ENCODE measurements at regions not wholly inside any gene's neighbourhood (a gene's known extent, or its start where the extent isn't known, plus 50 kb on each side); places are given as distances from the start of the nearest gene placed in this dataset.

- H3K36me3 Mint-ChIP-seq (ENCODE audit: insufficient read depth, unreplicated experiment): peaks cover 29% of the 10 kb centered on the region
- intact Hi-C loops (cut with micrococcal nuclease; ENCODE audit: unreplicated experiment): loop anchor here (10.0 kb wide), 1 partner anchor 185 kb away; no protein-coding TSS in a partner anchor
- H3K9me3 Mint-ChIP-seq (ENCODE audit: unreplicated experiment): no peaks in the 10 kb centered on the region
- BruUV-seq (replicated peaks): no TSS peak
- no peaks in the 10 kb centered on the region for H3K4me1 Mint-ChIP-seq (ENCODE audit: low read depth, unreplicated experiment)
- CTCF ChIA-PET: no interaction called here
- POLR2A ChIA-PET: no interaction called here
- H3K4me1 ChIP-seq: no peaks in the 10 kb centered on the region
- H3K9me3 ChIP-seq: no peaks in the 10 kb centered on the region
- no peak overlapping the region for H3K4me3 ChIP-seq (ENCODE audit: low read depth, low read length)
- TF ChIP-seq, protein P1, sequence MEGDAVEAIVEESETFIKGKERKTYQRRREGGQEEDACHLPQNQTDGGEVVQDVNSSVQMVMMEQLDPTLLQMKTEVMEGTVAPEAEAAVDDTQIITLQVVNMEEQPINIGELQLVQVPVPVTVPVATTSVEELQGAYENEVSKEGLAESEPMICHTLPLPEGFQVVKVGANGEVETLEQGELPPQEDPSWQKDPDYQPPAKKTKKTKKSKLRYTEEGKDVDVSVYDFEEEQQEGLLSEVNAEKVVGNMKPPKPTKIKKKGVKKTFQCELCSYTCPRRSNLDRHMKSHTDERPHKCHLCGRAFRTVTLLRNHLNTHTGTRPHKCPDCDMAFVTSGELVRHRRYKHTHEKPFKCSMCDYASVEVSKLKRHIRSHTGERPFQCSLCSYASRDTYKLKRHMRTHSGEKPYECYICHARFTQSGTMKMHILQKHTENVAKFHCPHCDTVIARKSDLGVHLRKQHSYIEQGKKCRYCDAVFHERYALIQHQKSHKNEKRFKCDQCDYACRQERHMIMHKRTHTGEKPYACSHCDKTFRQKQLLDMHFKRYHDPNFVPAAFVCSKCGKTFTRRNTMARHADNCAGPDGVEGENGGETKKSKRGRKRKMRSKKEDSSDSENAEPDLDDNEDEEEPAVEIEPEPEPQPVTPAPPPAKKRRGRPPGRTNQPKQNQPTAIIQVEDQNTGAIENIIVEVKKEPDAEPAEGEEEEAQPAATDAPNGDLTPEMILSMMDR (IDR thresholded peaks at IDR 0.05; ENCODE audit: insufficient read depth in 1 of 2, low read depth in 1 of 2, low read length in 1 of 2, severe bottlenecking in 1 of 2, unreplicated experiment in 1 of 2): no peak
- DNase-seq: peak; percentile 84 to 92
- no peaks in the 10 kb centered on the region for H3K27me3 Mint-ChIP-seq (ENCODE audit: insufficient read depth, unreplicated experiment)
- no peak overlapping the region for H3K4me3 Mint-ChIP-seq (ENCODE audit: unreplicated experiment)
- no peaks in the 10 kb centered on the region for H3K27me3 ChIP-seq (replicated peaks; ENCODE audit: control insufficient read depth, insufficient read depth, low read length)
- H3K36me3 ChIP-seq (ENCODE audit: control insufficient read depth, insufficient read depth, low read length): 0 out of 2 replicates have a peak, but pooled peaks cover 1% of the 10 kb centered on the region
- no peak overlapping the region for H3K27ac Mint-ChIP-seq (ENCODE audit: unreplicated experiment)
Observed at GRCh38 chr11:70650075-70650909, 252.0 kb downstream of the CTTN start.

- TF ChIP-seq, protein P1 (IDR thresholded peaks at IDR 0.05; ENCODE audit: insufficient read depth in 1 of 2, low read depth in 1 of 2, low read length in 1 of 2, severe bottlenecking in 1 of 2, unreplicated experiment in 1 of 2): no peak
- no TSS peak for BruUV-seq (replicated peaks)
- ChIA-PET POLR2A (no interaction called here), CTCF (no interaction called here)
- Mint-ChIP-seq H3K36me3 (ENCODE audit: insufficient read depth, unreplicated experiment) (peaks cover 36% of the 10 kb centered on the region), H3K4me3 (ENCODE audit: unreplicated experiment) (no peak overlapping the region), H3K9me3 (ENCODE audit: unreplicated experiment) (no peaks in the 10 kb centered on the region), H3K27ac (ENCODE audit: unreplicated experiment) (no peak overlapping the region), H3K4me1 (ENCODE audit: low read depth, unreplicated experiment) (peaks cover 2% of the 10 kb centered on the region), H3K27me3 (ENCODE audit: insufficient read depth, unreplicated experiment) (no peaks in the 10 kb centered on the region)
- Histone ChIP-seq H3K4me1 (peaks cover 4% of the 10 kb centered on the region), H3K4me3 (ENCODE audit: low read depth, low read length) (no peak overlapping the region), H3K27me3 (replicated peaks; ENCODE audit: control insufficient read depth, insufficient read depth, low read length) (no peaks in the 10 kb centered on the region), H3K9me3 (no peaks in the 10 kb centered on the region), H3K36me3 (ENCODE audit: control insufficient read depth, insufficient read depth, low read length) (0 out of 2 replicates have a peak, but pooled peaks cover 1% of the 10 kb centered on the region)
- no peak for DNase-seq
- intact Hi-C loops (cut with micrococcal nuclease; ENCODE audit: unreplicated experiment): loop anchor here (10.0 kb wide), 1 partner anchor 186 kb away; no protein-coding TSS in a partner anchor
Observed at GRCh38 chr11:70651031-70651430, 252.7 kb downstream of the CTTN start.

GRCh38 chr11:70654016-70654415 lies 255.7 kb downstream of the CTTN start:
- Mint-ChIP-seq H3K27me3 (ENCODE audit: insufficient read depth, unreplicated experiment) (no peaks in the 10 kb centered on the region), H3K4me1 (ENCODE audit: low read depth, unreplicated experiment) (peaks cover 21% of the 10 kb centered on the region), H3K27ac (ENCODE audit: unreplicated experiment) (no peak overlapping the region), H3K4me3 (ENCODE audit: unreplicated experiment) (no peak overlapping the region), H3K9me3 (ENCODE audit: unreplicated experiment) (no peaks in the 10 kb centered on the region), H3K36me3 (ENCODE audit: insufficient read depth, unreplicated experiment) (peaks cover 40% of the 10 kb centered on the region)
- BruUV-seq (replicated peaks): no TSS peak
- DNase-seq: no peak
- Histone ChIP-seq H3K4me1 (peaks cover 18% of the 10 kb centered on the region), H3K27me3 (replicated peaks; ENCODE audit: control insufficient read depth, insufficient read depth, low read length) (no peaks in the 10 kb centered on the region), H3K9me3 (no peaks in the 10 kb centered on the region), H3K4me3 (ENCODE audit: low read depth, low read length) (no peak overlapping the region), H3K36me3 (ENCODE audit: control insufficient read depth, insufficient read depth, low read length) (peaks cover 3% of the 10 kb centered on the region; the same call in 1 of the 2 replicates)
- CTCF ChIA-PET: no interaction called here
- POLR2A ChIA-PET: no interaction called here
- TF ChIP-seq, protein P1 (IDR thresholded peaks at IDR 0.05; ENCODE audit: insufficient read depth in 1 of 2, low read depth in 1 of 2, low read length in 1 of 2, severe bottlenecking in 1 of 2, unreplicated experiment in 1 of 2): no peak
- intact Hi-C loops (cut with micrococcal nuclease; ENCODE audit: unreplicated experiment): loop anchor here (10.0 kb wide), 1 partner anchor 189 kb away; no protein-coding TSS in a partner anchor

All from Caco-2 (cell line).